HG03175 (cell line): ENCODE measurements at regions not wholly inside any gene's neighbourhood (a gene's known extent, or its start where the extent isn't known, plus 50 kb on each side); places are given as distances from the start of the nearest gene placed in this dataset.
"Not testable (repeated sequence)": the region's sequence is repeated elsewhere in the genome, so short reads cannot be mapped to it uniquely, and the experiment has no call there.

Experiments used
- ATAC-seq: cut with Tn5 transposase; IDR thresholded peaks from one replicate; pipeline ENCODE4 v1.9.1; 2021; ENCODE audit warnings: mild to moderate bottlenecking, moderate library complexity; ENCODE audit not compliant: unreplicated experiment

- ATAC-seq, result no peak
These were observed 775.9 kb upstream of the GOT2 start for GRCh38 chr16:59510008-59510424.

- no peak for ATAC-seq
These were observed 766.5 kb upstream of the GOT2 start for GRCh38 chr16:59500601-59501000.

- ATAC-seq, result no peak
These were observed 753.0 kb upstream of the GOT2 start for GRCh38 chr16:59487067-59487466.

GRCh38 chr16:59484833-59485516 is 750.9 kb upstream of the GOT2 start:
- ATAC-seq, result no peak

GRCh38 chr16:59478838-59479237 is 744.7 kb upstream of the GOT2 start:
- ATAC-seq, result no peak

- ATAC-seq, result no peak
These were observed 736.4 kb upstream of the GOT2 start for GRCh38 chr16:59470556-59470955.

GRCh38 chr16:59469266-59469665 is 735.1 kb upstream of the GOT2 start:
- no peak for ATAC-seq

GRCh38 chr16:59463776-59464175 is 729.7 kb upstream of the GOT2 start:
- ATAC-seq, result no peak

- no peak for ATAC-seq
These were observed 725.7 kb upstream of the GOT2 start for GRCh38 chr16:59459806-59460205.

- ATAC-seq, result no peak
These were observed 721.4 kb upstream of the GOT2 start for GRCh38 chr16:59455497-59455896.

GRCh38 chr16:59450513-59450912 is 716.4 kb upstream of the GOT2 start:
- ATAC-seq, result not testable (repeated sequence)

GRCh38 chr16:59440502-59440901 is 706.4 kb upstream of the GOT2 start:
- ATAC-seq, result no peak

GRCh38 chr16:59432896-59433295 is 698.8 kb upstream of the GOT2 start:
- ATAC-seq, result no peak

- ATAC-seq, result no peak
These were observed 698.2 kb upstream of the GOT2 start for GRCh38 chr16:59432276-59432675.

GRCh38 chr16:59424714-59425273 is 690.7 kb upstream of the GOT2 start:
- ATAC-seq, result no peak

GRCh38 chr16:59411961-59412841 is 678.1 kb upstream of the GOT2 start:
- ATAC-seq, result no peak

GRCh38 chr16:59410451-59410850 is 676.3 kb upstream of the GOT2 start:
- ATAC-seq, result no peak

- ATAC-seq, result no peak
These were observed 671.7 kb upstream of the GOT2 start for GRCh38 chr16:59405802-59406201.

- no peak for ATAC-seq
These were observed 670.4 kb upstream of the GOT2 start for GRCh38 chr16:59404509-59404908.

- ATAC-seq, result no peak
These were observed 666.7 kb upstream of the GOT2 start for GRCh38 chr16:59400830-59401229.

- ATAC-seq, result no peak
These were observed 663.5 kb upstream of the GOT2 start for GRCh38 chr16:59397638-59398037.

- ATAC-seq, result no peak
These were observed 660.4 kb upstream of the GOT2 start for GRCh38 chr16:59394526-59394925.
